PC-3 (cell line): ENCODE measurements at regions not wholly inside any gene's neighbourhood (a gene's known extent, or its start where the extent isn't known, plus 50 kb on each side); places are given as distances from the start of the nearest gene placed in this dataset.

ENCODE experiments used
- CTCF ChIP-seq: fragments of 300-600 bp; sonication (generic); conservative IDR thresholded peaks from 2 replicates; pipeline ENCODE4 v1.5.1; 2017; ENCODE audit warnings: antibody characterized with exemption, low read depth, mild to moderate bottlenecking, low read length
- EZH2 ChIP-seq: fragments of 300-600 bp; sonication (generic); IDR thresholded peaks from one replicate; pipeline ENCODE4 v1.6.1; 2017; ENCODE audit warnings: antibody characterized with exemption, mild to moderate bottlenecking, low read length; ENCODE audit not compliant: unreplicated experiment
- EZH2phosphoT487 ChIP-seq: fragments of 300-600 bp; sonication (generic); IDR thresholded peaks from 2 replicates; pipeline ENCODE4 v1.6.1; 2018; ENCODE audit warnings: mild to moderate bottlenecking, antibody characterized with exemption, low read length, borderline replicate concordance

- TF ChIP-seq CTCF (no peak), EZH2 (no peak), EZH2phosphoT487 (no peak)
These were observed 345.4 kb downstream of the NEBL start for GRCh38 chr10:20551761-20552160.
